Erythroblast (primary cell): ENCODE measurements at regions not wholly inside any gene's neighbourhood (a gene's known extent, or its start where the extent isn't known, plus 50 kb on each side); places are given as distances from the start of the nearest gene placed in this dataset.

Experiments used
- GATA1 ChIP-seq: IDR thresholded peaks from 2 replicates; pipeline ENCODE4 v1.6.1; 2011; ENCODE audit warnings: low read depth, mild to moderate bottlenecking, control low read depth, low read length, moderate library complexity
- POLR2A ChIP-seq: IDR thresholded peaks from 2 replicates; pipeline ENCODE4 v1.6.1; 2011; ENCODE audit warnings: mild to moderate bottlenecking, low read length

DNA sequence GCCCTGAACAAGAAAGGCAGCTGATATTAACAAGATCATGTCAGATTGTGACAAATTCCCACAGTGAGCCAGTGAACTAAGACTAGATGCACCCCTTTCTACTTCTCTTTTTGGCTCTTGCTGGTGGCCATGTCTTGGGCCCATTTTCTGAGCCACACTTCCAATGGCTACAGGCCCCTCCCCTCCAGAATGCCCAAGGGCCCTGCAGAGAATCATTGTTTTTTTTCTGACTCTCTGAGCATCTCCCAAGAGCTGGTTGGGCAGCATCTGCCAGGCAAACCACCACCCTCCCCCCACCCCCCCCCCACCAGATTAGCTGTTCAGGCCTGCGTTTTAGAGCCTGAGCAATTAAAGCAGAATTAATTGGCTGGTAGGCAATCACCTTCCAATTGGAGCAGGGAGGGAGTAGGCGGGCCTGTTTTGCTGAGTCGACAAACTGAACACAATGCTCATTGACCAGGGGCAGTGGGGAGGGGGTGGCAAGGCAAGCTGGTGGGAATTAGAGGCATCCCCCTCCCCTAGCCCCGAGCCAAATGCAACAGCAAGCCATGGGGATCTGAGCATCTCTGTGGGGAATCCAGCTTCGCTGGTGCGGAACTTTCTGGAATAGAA lies 541.4 kb downstream of the MN1 start:
- TF ChIP-seq POLR2A (no peak), GATA1 (no peak)
